ENCODE measurements at regions not wholly inside any gene's neighbourhood (a gene's known extent, or its start where the extent isn't known, plus 50 kb on each side); places are given as distances from the start of the nearest gene placed in this dataset.

DNA sequence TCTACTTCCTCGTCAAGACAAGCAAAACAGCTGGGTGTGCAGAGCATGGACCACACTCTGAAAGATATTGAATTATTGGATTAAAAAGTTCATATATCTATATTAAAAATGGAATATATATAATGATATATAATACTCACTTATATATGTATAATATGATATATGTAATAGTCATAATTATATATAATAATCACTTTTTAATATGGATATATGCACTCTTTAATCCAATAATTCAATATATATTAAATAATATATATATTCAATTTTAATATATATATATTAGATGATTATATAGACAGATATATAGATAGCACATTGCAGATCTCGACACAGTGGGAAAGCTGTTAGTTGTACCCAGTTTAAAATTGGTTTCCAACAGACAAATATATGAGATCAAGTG, 182.1 kb upstream of the CARD18 start:
- TF ChIP-seq CTCF (conservative IDR thresholded peaks at IDR 0.05; ENCODE audit: low read length), result no peak
- TF ChIP-seq EZH2phosphoT487 (IDR thresholded peaks at IDR 0.05; ENCODE audit: borderline replicate concordance), result no peak
